ENCODE measurements at regions not wholly inside any gene's neighbourhood (a gene's known extent, or its start where the extent isn't known, plus 50 kb on each side); places are given as distances from the start of the nearest gene placed in this dataset.

GRCh38 chr2:182594286-182594685, 121.8 kb upstream of the DNAJC10 start:
- ChIA-PET POLR2A (no interaction called here), CTCF (no interaction called here)
- H3K27me3 ChIP-seq (ENCODE audit: control insufficient read depth, insufficient read depth, low read length), result no peaks in the 10 kb centered on the region
- no peak overlapping the region for H3K4me3 ChIP-seq (ENCODE audit: low read depth, low read length)
- TF ChIP-seq CTCF (IDR thresholded peaks at IDR 0.05; ENCODE audit: low read depth, low read length), result no peak
- no peaks in the 10 kb centered on the region for H3K9me3 ChIP-seq (ENCODE audit: control insufficient read depth, insufficient read depth, low read length)
- no peak overlapping the region for H3K27ac ChIP-seq (ENCODE audit: low read depth, low read length)
- no peak for DNase-seq (ENCODE audit: low read depth, low spot score)

DNA sequence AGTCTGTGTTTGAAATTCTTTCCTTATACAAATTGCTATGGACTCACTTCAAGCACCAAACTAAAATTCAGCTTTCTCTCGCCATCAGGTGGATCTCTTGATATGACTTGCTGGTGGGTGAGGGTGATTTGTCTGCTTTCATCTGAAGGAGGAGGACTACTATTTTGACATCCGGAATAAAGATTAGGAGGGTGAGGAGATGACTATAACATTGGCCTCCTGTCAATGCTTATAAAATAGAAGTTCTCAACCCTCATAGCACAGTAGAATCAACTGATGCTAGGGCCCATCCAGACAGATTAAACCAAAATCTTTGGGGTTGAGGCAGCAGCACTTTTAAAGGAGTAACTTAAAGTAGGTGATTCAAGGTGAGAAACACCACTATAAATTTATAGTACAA, 120.4 kb upstream of the DNAJC10 start:
- Histone ChIP-seq H3K4me3 (ENCODE audit: low read depth, low read length) (no peak overlapping the region), H3K27ac (ENCODE audit: low read depth, low read length) (no peak overlapping the region), H3K27me3 (ENCODE audit: control insufficient read depth, insufficient read depth, low read length) (no peaks in the 10 kb centered on the region), H3K9me3 (ENCODE audit: control insufficient read depth, insufficient read depth, low read length) (no peaks in the 10 kb centered on the region)
- ChIA-PET POLR2A (no interaction called here), CTCF (no interaction called here)
- no peak for DNase-seq (ENCODE audit: low read depth, low spot score)
- TF ChIP-seq CTCF (IDR thresholded peaks at IDR 0.05; ENCODE audit: low read depth, low read length), result no peak

GRCh38 chr2:182597570-182598295, 118.3 kb upstream of the DNAJC10 start:
- H3K27me3 ChIP-seq (ENCODE audit: control insufficient read depth, insufficient read depth, low read length), result no peaks in the 10 kb centered on the region
- H3K9me3 ChIP-seq (ENCODE audit: control insufficient read depth, insufficient read depth, low read length), result peaks cover 9% of the 10 kb centered on the region
- no peak for DNase-seq (ENCODE audit: low read depth, low spot score)
- ChIA-PET POLR2A (no interaction called here), CTCF (no interaction called here)
- no peak overlapping the region for H3K4me3 ChIP-seq (ENCODE audit: low read depth, low read length)
- TF ChIP-seq CTCF (IDR thresholded peaks at IDR 0.05; ENCODE audit: low read depth, low read length), result no peak
- H3K27ac ChIP-seq (ENCODE audit: low read depth, low read length), result no peak overlapping the region

DNA sequence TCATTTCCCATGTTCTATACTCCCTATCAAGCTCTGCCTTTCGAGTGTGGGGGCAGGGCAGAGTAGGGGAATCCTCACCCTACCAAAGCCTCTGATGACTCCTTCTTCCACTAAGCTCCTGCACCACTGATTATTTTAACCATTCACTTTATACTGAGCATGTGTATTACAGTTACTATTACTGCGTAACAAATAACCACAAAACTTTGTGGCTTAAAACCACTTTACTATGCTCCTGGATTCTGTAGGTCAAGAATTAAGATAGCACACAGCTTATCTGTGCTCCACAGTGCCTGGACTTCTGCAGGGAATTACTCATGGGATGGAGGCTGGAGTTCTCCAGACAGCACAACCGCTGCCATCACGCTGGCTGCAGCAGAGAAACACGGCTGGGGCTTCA, 117.4 kb upstream of the DNAJC10 start:
- H3K9me3 ChIP-seq (ENCODE audit: control insufficient read depth, insufficient read depth, low read length), result peaks cover 9% of the 10 kb centered on the region
- no peak overlapping the region for H3K27ac ChIP-seq (ENCODE audit: low read depth, low read length)
- TF ChIP-seq CTCF (IDR thresholded peaks at IDR 0.05; ENCODE audit: low read depth, low read length), result no peak
- no peak overlapping the region for H3K4me3 ChIP-seq (ENCODE audit: low read depth, low read length)
- no peak for DNase-seq (ENCODE audit: low read depth, low spot score)
- POLR2A ChIA-PET, result no interaction called here
- CTCF ChIA-PET, result interaction anchor here (0.6 kb wide), 1 partner anchor 645 kb away, joined by 3 read pairs; no protein-coding TSS in a partner anchor
- no peaks in the 10 kb centered on the region for H3K27me3 ChIP-seq (ENCODE audit: control insufficient read depth, insufficient read depth, low read length)

DNA sequence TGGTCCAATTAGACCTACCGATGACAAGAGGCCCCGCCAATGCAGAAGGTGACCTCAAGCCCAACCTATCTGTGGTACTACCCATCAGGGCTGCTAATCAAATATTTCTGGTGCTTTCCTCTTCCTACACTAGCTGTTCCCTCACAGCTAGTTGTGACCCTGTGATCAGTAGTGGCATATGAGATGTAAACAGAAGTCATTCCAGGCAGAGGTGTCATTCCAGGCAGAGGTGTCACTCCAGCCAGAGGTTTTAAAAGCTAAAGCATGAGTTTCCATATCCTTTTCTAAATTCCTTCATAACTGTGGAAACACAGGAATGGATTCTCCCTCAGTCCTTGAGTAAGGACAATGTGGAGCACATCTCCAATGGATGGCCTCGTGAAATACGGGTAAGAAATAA, 110.9 kb upstream of the DNAJC10 start:
- TF ChIP-seq CTCF (IDR thresholded peaks at IDR 0.05; ENCODE audit: low read depth, low read length), result no peak
- peaks cover 17% of the 10 kb centered on the region for H3K9me3 ChIP-seq (ENCODE audit: control insufficient read depth, insufficient read depth, low read length)
- no peak overlapping the region for H3K27ac ChIP-seq (ENCODE audit: low read depth, low read length)
- DNase-seq (ENCODE audit: low read depth, low spot score), result no peak
- no peaks in the 10 kb centered on the region for H3K27me3 ChIP-seq (ENCODE audit: control insufficient read depth, insufficient read depth, low read length)
- ChIA-PET CTCF (no interaction called here), POLR2A (no interaction called here)
- no peak overlapping the region for H3K4me3 ChIP-seq (ENCODE audit: low read depth, low read length)

Data from AG04450 (cell line).